ENCODE measurements at regions not wholly inside any gene's neighbourhood (a gene's known extent, or its start where the extent isn't known, plus 50 kb on each side); places are given as distances from the start of the nearest gene placed in this dataset.
"Not testable (repeated sequence)": the region's sequence is repeated elsewhere in the genome, so short reads cannot be mapped to it uniquely, and the experiment has no call there.

- no peak overlapping the region for H2BK5ac ChIP-seq (ENCODE audit: insufficient read length, low read length)
- H4K91ac ChIP-seq (ENCODE audit: insufficient read length, low read depth, low read length): no peak overlapping the region
- no peak overlapping the region for H3K4me2 ChIP-seq (ENCODE audit: insufficient read depth, insufficient read length, low read length)
- H4K5ac ChIP-seq (ENCODE audit: insufficient read length, low read depth, low read length): no peak overlapping the region
- peaks cover 60 to 64% of the 10 kb centered on the region in 2 experiments for H3K9me3 Mint-ChIP-seq
- no CpG with 5 or more reads among the region's 12 CpGs for WGBS (ENCODE audit: extremely low coverage, insufficient read length, low lambda C conversion rate)
- H3K4ac ChIP-seq (ENCODE audit: low read depth, low read length): no peak overlapping the region
- H3K27me3 ChIP-seq (ENCODE audit: insufficient read depth, low read length): no peaks in the 10 kb centered on the region
- H3K14ac ChIP-seq (ENCODE audit: insufficient read depth, low read length): no peak overlapping the region
- no peaks in the 10 kb centered on the region for H3K4me1 Mint-ChIP-seq
- H3K79me1 ChIP-seq (ENCODE audit: insufficient read depth, low read depth, low read length, poor library complexity, severe bottlenecking): no peaks in the 10 kb centered on the region
- H4K8ac ChIP-seq (replicated peaks; ENCODE audit: insufficient read length, low read depth, low read length): no peak overlapping the region
- H2BK20ac ChIP-seq (ENCODE audit: low read depth, low read length, poor library complexity, severe bottlenecking): no peak overlapping the region
- peaks cover 4 to 16% (median 7%) of the 10 kb centered on the region in 3 experiments; a peak in 6 of 7 replicates for H3K36me3 Mint-ChIP-seq (ENCODE audit: insufficient read depth in 1 of 3, low read depth in 3 of 3)
- no peaks in the 10 kb centered on the region for H3K23me2 ChIP-seq (ENCODE audit: insufficient read length, low read depth, low read length, poor library complexity, severe bottlenecking)
- no peak overlapping the region for H3K27ac Mint-ChIP-seq
- no peak overlapping the region for H3K27ac ChIP-seq (ENCODE audit: insufficient read length, low read depth, low read length)
- H2AFZ ChIP-seq (ENCODE audit: low read length): no peak overlapping the region
- peaks cover 1% of the 10 kb centered on the region; the same call in 1 of the 2 replicates for H3K27me3 Mint-ChIP-seq (ENCODE audit: low read depth)
- H2BK12ac ChIP-seq (ENCODE audit: insufficient read length, low read depth, low read length): no peak overlapping the region
- H3K79me2 ChIP-seq (ENCODE audit: insufficient read depth, low read length): no peaks in the 10 kb centered on the region
- H3T11ph ChIP-seq (ENCODE audit: low read length): no peak overlapping the region
- H3K4me3 Mint-ChIP-seq: no peak overlapping the region
- H2BK15ac ChIP-seq (ENCODE audit: low read depth, low read length): no peak overlapping the region
- H3K56ac ChIP-seq (ENCODE audit: insufficient read length, low read depth, low read length): no peak overlapping the region
- no peaks in the 10 kb centered on the region for H4K20me1 ChIP-seq (ENCODE audit: control insufficient read depth, insufficient read depth, insufficient read length)
- no peak overlapping the region for H3K23ac ChIP-seq (ENCODE audit: insufficient read length, low read depth, low read length)
- H3K4me1 ChIP-seq (ENCODE audit: insufficient read depth, low read length): no peaks in the 10 kb centered on the region
- no peak overlapping the region for H2BK120ac ChIP-seq (ENCODE audit: low read depth, low read length, poor library complexity, severe bottlenecking)
- TF ChIP-seq CTCF (conservative IDR thresholded peaks at IDR 0.05): no peak
- no peak overlapping the region for H2AK5ac ChIP-seq (ENCODE audit: insufficient read length, low read length)
- H3K9me3 ChIP-seq (ENCODE audit: control insufficient read depth, low read depth, low read length): peaks cover 23% of the 10 kb centered on the region
- DNase-seq: no peak
- H3K18ac ChIP-seq (ENCODE audit: insufficient read length, low read depth, low read length): no peak overlapping the region
- H3K9ac ChIP-seq (ENCODE audit: extremely low read depth, insufficient read length, low read length): no peak overlapping the region
These were observed 64.7 kb downstream of the KCNJ18 start for GRCh38 chr17:21756856-21757619.

GRCh38 chr17:21759636-21760035 lies 67.3 kb downstream of the KCNJ18 start:
- peaks cover 6 to 20% (median 7%) of the 10 kb centered on the region in 3 experiments; a peak in 6 of 7 replicates for H3K36me3 Mint-ChIP-seq (ENCODE audit: insufficient read depth in 1 of 3, low read depth in 3 of 3)
- H3K4ac ChIP-seq (ENCODE audit: low read depth, low read length); H3K27me3 Mint-ChIP-seq (ENCODE audit: low read depth); H3K27ac ChIP-seq (ENCODE audit: insufficient read length, low read depth, low read length); DNase-seq; H3K4me3 Mint-ChIP-seq; H3K23ac ChIP-seq (ENCODE audit: insufficient read length, low read depth, low read length); H2BK12ac ChIP-seq (ENCODE audit: insufficient read length, low read depth, low read length); H2BK5ac ChIP-seq (ENCODE audit: insufficient read length, low read length); H2BK120ac ChIP-seq (ENCODE audit: low read depth, low read length, poor library complexity, severe bottlenecking); H2AFZ ChIP-seq (ENCODE audit: low read length); H3K79me2 ChIP-seq (ENCODE audit: insufficient read depth, low read length); H4K20me1 ChIP-seq (ENCODE audit: control insufficient read depth, insufficient read depth, insufficient read length); H3K79me1 ChIP-seq (ENCODE audit: insufficient read depth, low read depth, low read length, poor library complexity, severe bottlenecking); H3K4me1 Mint-ChIP-seq; H3K27ac Mint-ChIP-seq; H3K4me2 ChIP-seq (ENCODE audit: insufficient read depth, insufficient read length, low read length); H3K18ac ChIP-seq (ENCODE audit: insufficient read length, low read depth, low read length); H3K4me1 ChIP-seq (ENCODE audit: insufficient read depth, low read length); H2AK5ac ChIP-seq (ENCODE audit: insufficient read length, low read length); H4K91ac ChIP-seq (ENCODE audit: insufficient read length, low read depth, low read length); H3T11ph ChIP-seq (ENCODE audit: low read length); H3K23me2 ChIP-seq (ENCODE audit: insufficient read length, low read depth, low read length, poor library complexity, severe bottlenecking); H2BK20ac ChIP-seq (ENCODE audit: low read depth, low read length, poor library complexity, severe bottlenecking); H3K27me3 ChIP-seq (ENCODE audit: insufficient read depth, low read length); H3K14ac ChIP-seq (ENCODE audit: insufficient read depth, low read length); H2BK15ac ChIP-seq (ENCODE audit: low read depth, low read length); H4K5ac ChIP-seq (ENCODE audit: insufficient read length, low read depth, low read length); H4K8ac ChIP-seq (replicated peaks; ENCODE audit: insufficient read length, low read depth, low read length); H3K9ac ChIP-seq (ENCODE audit: extremely low read depth, insufficient read length, low read length); H3K56ac ChIP-seq (ENCODE audit: insufficient read length, low read depth, low read length): not testable (repeated sequence)
- peaks cover 69 to 72% of the 10 kb centered on the region in 2 experiments for H3K9me3 Mint-ChIP-seq
- H3K9me3 ChIP-seq (ENCODE audit: control insufficient read depth, low read depth, low read length): peaks cover 32% of the 10 kb centered on the region
- no CpG with 5 or more reads among the region's 1 CpG for WGBS (ENCODE audit: extremely low coverage, insufficient read length, low lambda C conversion rate)
